ENCODE measurements at regions not wholly inside any gene's neighbourhood (a gene's known extent, or its start where the extent isn't known, plus 50 kb on each side); places are given as distances from the start of the nearest gene placed in this dataset.
"Not testable (repeated sequence)": the region's sequence is repeated elsewhere in the genome, so short reads cannot be mapped to it uniquely, and the experiment has no call there.

DNA sequence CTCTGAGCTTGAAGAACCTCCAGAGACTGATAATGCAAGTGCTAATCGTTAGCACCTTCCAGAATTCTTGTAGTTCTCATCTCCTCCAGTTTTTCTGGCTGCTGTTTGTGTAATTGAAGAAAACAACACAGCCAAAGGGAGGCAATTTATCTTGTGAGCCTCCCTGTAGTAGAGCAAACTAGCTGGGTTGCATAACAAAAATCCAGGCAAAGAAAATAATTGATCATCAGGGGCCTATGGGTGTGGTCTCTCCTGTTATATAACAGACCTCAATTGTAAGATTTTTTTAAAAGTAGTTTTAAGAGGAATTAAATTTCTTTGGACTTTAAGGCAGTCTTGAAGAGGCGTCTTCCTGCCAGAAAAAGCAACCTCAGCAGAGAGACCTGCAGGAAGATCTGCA is 817.0 kb downstream of the CENPC start:
- Mint-ChIP-seq H3K27me3 (ENCODE audit: low read depth) (no peaks in the 10 kb centered on the region), H3K27ac (ENCODE audit: unreplicated experiment) (no peak overlapping the region), H3K4me1 (no peaks in the 10 kb centered on the region), H3K4me3 (no peak overlapping the region), H3K36me3 (ENCODE audit: low read depth) (no peaks in the 10 kb centered on the region), H3K9me3 (no peaks in the 10 kb centered on the region)
- DNase-seq (ENCODE audit: low read depth, low spot score), result no peak
- TF ChIP-seq, protein P1, sequence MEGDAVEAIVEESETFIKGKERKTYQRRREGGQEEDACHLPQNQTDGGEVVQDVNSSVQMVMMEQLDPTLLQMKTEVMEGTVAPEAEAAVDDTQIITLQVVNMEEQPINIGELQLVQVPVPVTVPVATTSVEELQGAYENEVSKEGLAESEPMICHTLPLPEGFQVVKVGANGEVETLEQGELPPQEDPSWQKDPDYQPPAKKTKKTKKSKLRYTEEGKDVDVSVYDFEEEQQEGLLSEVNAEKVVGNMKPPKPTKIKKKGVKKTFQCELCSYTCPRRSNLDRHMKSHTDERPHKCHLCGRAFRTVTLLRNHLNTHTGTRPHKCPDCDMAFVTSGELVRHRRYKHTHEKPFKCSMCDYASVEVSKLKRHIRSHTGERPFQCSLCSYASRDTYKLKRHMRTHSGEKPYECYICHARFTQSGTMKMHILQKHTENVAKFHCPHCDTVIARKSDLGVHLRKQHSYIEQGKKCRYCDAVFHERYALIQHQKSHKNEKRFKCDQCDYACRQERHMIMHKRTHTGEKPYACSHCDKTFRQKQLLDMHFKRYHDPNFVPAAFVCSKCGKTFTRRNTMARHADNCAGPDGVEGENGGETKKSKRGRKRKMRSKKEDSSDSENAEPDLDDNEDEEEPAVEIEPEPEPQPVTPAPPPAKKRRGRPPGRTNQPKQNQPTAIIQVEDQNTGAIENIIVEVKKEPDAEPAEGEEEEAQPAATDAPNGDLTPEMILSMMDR (conservative IDR thresholded peaks at IDR 0.05), result no peak

DNA sequence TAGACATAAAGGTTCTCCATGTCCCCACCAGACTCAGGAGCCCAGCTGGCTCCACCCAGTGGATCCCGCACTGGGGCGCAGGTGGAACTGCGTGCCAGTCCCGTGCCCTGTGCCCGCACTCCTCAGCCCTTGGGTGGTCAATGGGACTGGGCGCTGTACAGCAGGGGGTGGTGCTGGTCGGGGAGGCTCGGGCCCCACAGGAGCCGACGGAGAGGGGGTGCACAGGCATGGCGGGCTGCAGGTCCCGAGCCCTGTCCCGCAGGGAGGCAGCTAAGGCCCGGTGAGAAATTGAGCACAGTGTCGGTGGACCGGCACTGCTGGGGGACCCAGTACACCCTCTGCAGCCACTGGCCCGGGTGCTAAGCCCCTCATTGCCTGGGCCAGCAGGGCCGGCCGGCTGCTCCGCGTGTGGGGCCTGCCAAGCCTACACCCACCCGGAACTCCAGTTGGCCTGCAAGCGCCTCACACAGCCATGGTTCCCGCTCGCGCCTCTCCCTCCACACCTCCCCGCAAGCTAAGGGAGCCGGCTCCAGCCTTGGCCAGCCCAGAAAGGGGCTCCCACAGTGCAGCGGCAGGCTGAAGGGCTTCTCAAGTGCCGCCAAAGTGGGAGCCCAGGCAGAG is 832.9 kb downstream of the CENPC start:
- H3K9me3 Mint-ChIP-seq; H3K36me3 Mint-ChIP-seq (ENCODE audit: low read depth); DNase-seq (ENCODE audit: low read depth, low spot score); H3K4me3 Mint-ChIP-seq; H3K4me1 Mint-ChIP-seq; H3K27ac Mint-ChIP-seq (ENCODE audit: unreplicated experiment); H3K27me3 Mint-ChIP-seq (ENCODE audit: low read depth): not testable (repeated sequence)

DNA sequence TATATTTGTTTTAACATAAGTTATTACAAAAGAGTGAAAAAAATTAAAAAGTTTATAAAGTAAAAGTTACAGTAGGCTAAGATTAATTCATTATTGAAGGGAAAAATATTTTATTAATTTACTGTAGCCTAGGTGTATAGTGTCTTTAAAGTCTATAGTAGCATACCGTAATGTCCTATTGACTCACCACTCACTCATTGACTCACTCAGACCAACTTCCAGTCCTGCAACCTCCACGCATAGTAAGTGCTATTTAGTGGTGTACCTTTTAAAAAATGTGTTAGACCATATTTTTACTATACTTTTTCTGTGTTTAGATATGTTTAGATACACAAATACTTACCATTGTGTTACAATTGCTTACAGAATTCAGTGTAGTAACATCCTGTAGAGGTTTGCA is 841.1 kb downstream of the CENPC start:
- Mint-ChIP-seq H3K27ac (ENCODE audit: unreplicated experiment) (no peak overlapping the region), H3K4me3 (no peak overlapping the region), H3K9me3 (no peaks in the 10 kb centered on the region), H3K36me3 (ENCODE audit: low read depth) (no peaks in the 10 kb centered on the region), H3K4me1 (no peaks in the 10 kb centered on the region), H3K27me3 (ENCODE audit: low read depth) (no peaks in the 10 kb centered on the region)
- DNase-seq (ENCODE audit: low read depth, low spot score), result no peak
- TF ChIP-seq, protein P1 (conservative IDR thresholded peaks at IDR 0.05), result no peak

DNA sequence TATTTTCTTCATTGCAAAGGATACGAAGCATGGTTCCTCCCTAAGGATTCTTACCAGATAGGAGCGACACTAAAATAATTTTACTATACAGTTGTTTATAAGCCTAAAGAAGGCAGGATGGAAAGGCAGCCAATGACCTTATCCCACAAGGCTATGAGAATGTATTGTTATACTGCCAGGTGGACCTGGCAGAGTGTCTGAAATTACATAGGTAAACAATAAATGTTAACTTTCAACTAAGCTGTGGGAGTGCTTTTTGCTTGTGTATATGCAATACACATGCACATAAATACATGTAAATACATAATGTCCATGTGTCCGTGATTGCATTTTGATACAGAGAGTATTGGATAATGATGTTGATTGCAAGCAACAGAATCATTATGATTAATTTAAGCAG is 850.6 kb downstream of the CENPC start:
- H3K4me1 Mint-ChIP-seq, result peaks cover 5% of the 10 kb centered on the region
- TF ChIP-seq, protein P1 (conservative IDR thresholded peaks at IDR 0.05), result no peak
- H3K27ac Mint-ChIP-seq (ENCODE audit: unreplicated experiment), result no peak overlapping the region
- no peak for DNase-seq (ENCODE audit: low read depth, low spot score)
- no peaks in the 10 kb centered on the region for H3K36me3 Mint-ChIP-seq (ENCODE audit: low read depth)
- H3K4me3 Mint-ChIP-seq, result no peak overlapping the region
- H3K27me3 Mint-ChIP-seq (ENCODE audit: low read depth), result no peaks in the 10 kb centered on the region
- no peaks in the 10 kb centered on the region for H3K9me3 Mint-ChIP-seq

DNA sequence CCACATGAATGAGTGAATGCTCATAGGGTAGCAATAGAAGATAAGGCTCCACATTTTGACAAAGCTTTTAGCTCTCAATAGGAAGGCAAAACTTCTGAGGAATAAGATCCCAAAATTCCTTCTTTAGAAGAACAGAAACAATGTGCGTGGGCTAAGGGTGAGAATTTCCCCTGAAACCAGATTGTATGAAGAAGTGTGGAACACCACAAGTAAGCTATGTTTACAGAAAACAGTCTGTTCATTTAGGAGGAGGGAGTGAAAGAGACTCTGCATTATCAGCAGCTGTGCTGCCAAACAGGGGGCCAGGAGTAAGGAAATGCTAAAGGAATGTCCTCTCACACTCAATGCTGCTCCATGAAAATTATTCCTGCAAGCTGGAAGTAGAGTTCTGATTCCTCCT is 851.6 kb downstream of the CENPC start:
- no peaks in the 10 kb centered on the region for H3K27me3 Mint-ChIP-seq (ENCODE audit: low read depth)

DNA sequence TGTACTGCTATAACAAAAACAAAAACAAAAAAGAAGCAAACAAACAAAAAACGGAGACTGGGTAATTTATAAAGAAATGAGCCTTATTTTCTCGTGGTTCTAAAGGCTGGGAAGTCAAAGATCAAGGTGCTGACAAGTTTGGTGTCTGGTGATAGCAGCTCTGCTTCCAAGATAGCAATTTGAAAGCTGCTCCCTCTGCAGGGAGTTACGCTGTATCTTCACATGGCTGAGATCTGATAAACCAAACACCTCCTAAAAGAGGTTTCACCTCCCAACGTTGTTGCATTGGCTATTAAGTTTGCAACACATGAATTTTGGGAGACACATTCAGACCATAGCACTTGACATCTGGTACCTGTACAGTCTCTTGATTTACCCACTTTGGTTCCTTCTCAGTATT is 854.2 kb downstream of the CENPC start:
- Mint-ChIP-seq H3K36me3 (ENCODE audit: low read depth) (no peaks in the 10 kb centered on the region), H3K27ac (ENCODE audit: unreplicated experiment) (no peak overlapping the region), H3K9me3 (no peaks in the 10 kb centered on the region), H3K4me3 (no peak overlapping the region), H3K27me3 (ENCODE audit: low read depth) (no peaks in the 10 kb centered on the region), H3K4me1 (peaks cover 5% of the 10 kb centered on the region)
- TF ChIP-seq, protein P1 (conservative IDR thresholded peaks at IDR 0.05), result no peak
- no peak for DNase-seq (ENCODE audit: low read depth, low spot score)

More for the DNA sequence above, 851.6 kb downstream of the CENPC start:
- no peaks in the 10 kb centered on the region for H3K9me3 Mint-ChIP-seq
- DNase-seq (ENCODE audit: low read depth, low spot score), result no peak
- no peak overlapping the region for H3K4me3 Mint-ChIP-seq
- peaks cover 5% of the 10 kb centered on the region for H3K4me1 Mint-ChIP-seq
- TF ChIP-seq, protein P1 (conservative IDR thresholded peaks at IDR 0.05), result no peak
- H3K27ac Mint-ChIP-seq (ENCODE audit: unreplicated experiment), result no peak overlapping the region
- no peaks in the 10 kb centered on the region for H3K36me3 Mint-ChIP-seq (ENCODE audit: low read depth)
